ENCODE measurements at regions not wholly inside any gene's neighbourhood (a gene's known extent, or its start where the extent isn't known, plus 50 kb on each side); places are given as distances from the start of the nearest gene placed in this dataset.

DNA sequence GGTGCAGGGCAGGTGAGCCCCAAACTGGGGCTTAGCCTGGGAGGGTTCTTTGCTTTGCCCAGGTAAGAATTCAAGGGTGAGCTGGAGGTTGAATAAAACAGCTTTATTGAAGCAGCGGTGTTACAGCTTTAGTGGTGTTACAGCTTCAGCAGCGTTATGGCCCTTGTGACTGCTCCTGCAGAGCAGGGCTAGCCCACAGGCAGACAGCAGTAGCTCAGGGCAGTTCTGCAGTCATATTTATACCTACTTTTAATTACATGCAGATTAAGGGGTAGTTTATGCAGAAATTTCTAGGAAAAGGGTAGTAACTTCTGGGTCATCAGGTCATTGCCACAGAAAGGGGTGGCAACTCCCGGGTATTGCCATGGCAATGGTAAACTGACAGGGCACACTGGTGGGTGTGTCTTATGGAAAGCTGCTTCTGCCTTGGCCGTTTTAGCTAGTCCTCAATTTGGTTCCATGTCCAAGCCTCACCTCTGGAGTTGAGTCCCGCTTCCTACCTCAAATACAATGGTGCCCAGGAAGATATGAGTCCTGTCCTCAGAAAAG, 78.2 kb downstream of the THNSL2 start:
- TF ChIP-seq, protein P1, sequence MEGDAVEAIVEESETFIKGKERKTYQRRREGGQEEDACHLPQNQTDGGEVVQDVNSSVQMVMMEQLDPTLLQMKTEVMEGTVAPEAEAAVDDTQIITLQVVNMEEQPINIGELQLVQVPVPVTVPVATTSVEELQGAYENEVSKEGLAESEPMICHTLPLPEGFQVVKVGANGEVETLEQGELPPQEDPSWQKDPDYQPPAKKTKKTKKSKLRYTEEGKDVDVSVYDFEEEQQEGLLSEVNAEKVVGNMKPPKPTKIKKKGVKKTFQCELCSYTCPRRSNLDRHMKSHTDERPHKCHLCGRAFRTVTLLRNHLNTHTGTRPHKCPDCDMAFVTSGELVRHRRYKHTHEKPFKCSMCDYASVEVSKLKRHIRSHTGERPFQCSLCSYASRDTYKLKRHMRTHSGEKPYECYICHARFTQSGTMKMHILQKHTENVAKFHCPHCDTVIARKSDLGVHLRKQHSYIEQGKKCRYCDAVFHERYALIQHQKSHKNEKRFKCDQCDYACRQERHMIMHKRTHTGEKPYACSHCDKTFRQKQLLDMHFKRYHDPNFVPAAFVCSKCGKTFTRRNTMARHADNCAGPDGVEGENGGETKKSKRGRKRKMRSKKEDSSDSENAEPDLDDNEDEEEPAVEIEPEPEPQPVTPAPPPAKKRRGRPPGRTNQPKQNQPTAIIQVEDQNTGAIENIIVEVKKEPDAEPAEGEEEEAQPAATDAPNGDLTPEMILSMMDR (IDR thresholded peaks at IDR 0.05) = no peak
- TF ChIP-seq POLR2A (IDR thresholded peaks at IDR 0.05) = no peak

All from tibial nerve (tissue), 3 donors.